Ovary (tissue), 7 donors: ENCODE measurements at regions not wholly inside any gene's neighbourhood (a gene's known extent, or its start where the extent isn't known, plus 50 kb on each side); places are given as distances from the start of the nearest gene placed in this dataset.

ENCODE experiments used
- DNase-seq, 5 donors: peaks; one replicate each; pipeline ENCODE4 v3.0.0-alpha.2; 2019 to 2020
- H3K27ac ChIP-seq, 2 donors: fragments of 200-600 bp; one replicate each; pipeline versions ENCODE4 v1.5.1 to v1.8.0; 2019 to 2022
- H3K27me3 ChIP-seq: fragments of 200-600 bp; one replicate; pipeline ENCODE4 v1.8.0; 2022
- H3K36me3 ChIP-seq: fragments of 200-600 bp; sonication (generic); one replicate; pipeline ENCODE4 v1.5.1; 2019
- H3K4me1 ChIP-seq: one replicate; pipeline ENCODE4 v1.8.1; 2013; ENCODE audit warnings: mild to moderate bottlenecking, moderate library complexity; ENCODE audit not compliant: insufficient read depth
- H3K4me3 ChIP-seq: fragments of 200-600 bp; sonication (generic); one replicate; pipeline ENCODE4 v1.5.1; 2017
- H3K9me3 ChIP-seq, 2 donors: fragments of 200-600 bp in 1 of 2; sonication (generic) in 1 of 2; one replicate each; pipeline versions ENCODE4 v1.5.1 to v1.8.1; 2013 to 2019; ENCODE audit warnings: mild to moderate bottlenecking in 1 of 2, moderate library complexity in 1 of 2
- CTCF ChIP-seq, 3 donors: fragments of 450-650 bp in 2 of 3; fragments of 200-600 bp in 1 of 3; IDR thresholded peaks; one replicate each; pipeline versions ENCODE4 v1.5.1 to v1.8.0; 2016 to 2022; ENCODE audit warnings: antibody characterized with exemption in 3 of 3, mild to moderate bottlenecking in 1 of 3
- EP300 ChIP-seq: sonication (generic); formaldehyde crosslinking; IDR thresholded peaks from one replicate; pipeline ENCODE4 v1.6.1; 2017; ENCODE audit warnings: antibody characterized with exemption
- POLR2A ChIP-seq: fragments of 450-650 bp; IDR thresholded peaks from one replicate; pipeline ENCODE4 v1.6.1; 2017; ENCODE audit warnings: antibody characterized with exemption, mild to moderate bottlenecking, moderate library complexity
- WGBS, 3 donors: extraction: QIAGEN DNeasy Blood & Tissue Kit in 1 of 3; methylation state at CpG; one replicate each; pipeline versions ENCODE4 v1.1.5 to v1.1.7; 2013 to 2017; 5-methylcytosine and 5-hydroxymethylcytosine counted together
- intact Hi-C, 4 donors: fragments of 100-400 bp; cut with DNase I; formaldehyde crosslinking; loops; one replicate each; pipeline versions ENCODE4 v1.11.0 to v1.15.1; 2022 to 2023
- donor health status: DM: no; HTN: no; CAD: no; lungs with moderate emphysema.
- donor health status: DM: no; HTN: no; CAD: no.
- donor health status: Bipolar disorder and iron deficiency.
- donor health status: DM: no; HTN: no; CAD: no.
- donor health status: DM: yes; HTN: yes; CAD: no.

GRCh38 chr4:26161030-26161824 is 159.6 kb upstream of the RBPJ start:
- Histone ChIP-seq H3K4me3 (no peak overlapping the region), H3K27me3 (no peaks in the 10 kb centered on the region), H3K4me1 (no peaks in the 10 kb centered on the region), H3K9me3 (no peaks in the 10 kb centered on the region), H3K27ac (no peak overlapping the region), H3K36me3 (no peaks in the 10 kb centered on the region)
- 80 to 87% (median 82%) methylated on average over 5 of the region's 5 CpGs for WGBS, 3 donors
- intact Hi-C loops: no loop called here
- DNase-seq: no peak
- TF ChIP-seq EP300 (no peak), CTCF (IDR thresholded peaks at IDR 0.05) (no peak), POLR2A (no peak)

- intact Hi-C loops: no loop called here
- TF ChIP-seq POLR2A (no peak), CTCF (IDR thresholded peaks at IDR 0.05) (no peak), EP300 (no peak)
- Histone ChIP-seq H3K9me3 (no peaks in the 10 kb centered on the region), H3K4me3 (no peak overlapping the region), H3K36me3 (no peaks in the 10 kb centered on the region), H3K4me1 (no peaks in the 10 kb centered on the region), H3K27ac (no peak overlapping the region), H3K27me3 (no peaks in the 10 kb centered on the region)
- 90 to 93% (median 91%) methylated on average over 4 of the region's 4 CpGs for WGBS, 3 donors
- DNase-seq: no peak
Observed at GRCh38 chr4:26162101-26162500, 158.7 kb upstream of the RBPJ start.

- Histone ChIP-seq H3K27ac (no peak overlapping the region), H3K36me3 (no peaks in the 10 kb centered on the region), H3K9me3 (no peaks in the 10 kb centered on the region), H3K4me1 (no peaks in the 10 kb centered on the region), H3K4me3 (no peak overlapping the region), H3K27me3 (no peaks in the 10 kb centered on the region)
- intact Hi-C loops: no loop called here
- no peak for TF ChIP-seq CTCF (IDR thresholded peaks at IDR 0.05)
- TF ChIP-seq POLR2A: no peak
- TF ChIP-seq EP300: no peak
- 57 to 70% (median 65%) methylated on average over 9 of the region's 9 CpGs for WGBS, 3 donors
- no peak for DNase-seq
Observed at GRCh38 chr4:26163425-26164362, 157.1 kb upstream of the RBPJ start.

- 78 to 85% (median 83%) methylated on average over 5 of the region's 5 CpGs for WGBS, 3 donors
- no peak overlapping the region for H3K27ac ChIP-seq
- no peaks in the 10 kb centered on the region for H3K36me3 ChIP-seq
- H3K27me3 ChIP-seq: no peaks in the 10 kb centered on the region
- no peak for TF ChIP-seq CTCF (IDR thresholded peaks at IDR 0.05)
- no peak for TF ChIP-seq POLR2A
- no peak for TF ChIP-seq EP300
- no peaks in the 10 kb centered on the region for H3K9me3 ChIP-seq
- intact Hi-C loops: no loop called here
- no peak for DNase-seq
- no peaks in the 10 kb centered on the region for H3K4me1 ChIP-seq
- no peak overlapping the region for H3K4me3 ChIP-seq
Observed at GRCh38 chr4:26171501-26171900, 149.3 kb upstream of the RBPJ start.
